VCaP (cell line): ENCODE measurements at regions not wholly inside any gene's neighbourhood (a gene's known extent, or its start where the extent isn't known, plus 50 kb on each side); places are given as distances from the start of the nearest gene placed in this dataset.
A peak's percentile ranks its signal among the peaks of the same experiment; 100 is the strongest.
"Not testable (repeated sequence)": the region's sequence is repeated elsewhere in the genome, so short reads cannot be mapped to it uniquely, and the experiment has no call there.

Experiments
- H3K27ac ChIP-seq: fragments of 450-650 bp; 2 replicates; pipeline ENCODE4 v1.5.1; 2017
- TF ChIP-seq, protein P1 (sequence below): fragments of 450-650 bp; conservative IDR thresholded peaks from 2 replicates; pipeline ENCODE4 v1.5.1; 2017; ENCODE audit warnings: mild to moderate bottlenecking, moderate library complexity

- TF ChIP-seq, protein P1, sequence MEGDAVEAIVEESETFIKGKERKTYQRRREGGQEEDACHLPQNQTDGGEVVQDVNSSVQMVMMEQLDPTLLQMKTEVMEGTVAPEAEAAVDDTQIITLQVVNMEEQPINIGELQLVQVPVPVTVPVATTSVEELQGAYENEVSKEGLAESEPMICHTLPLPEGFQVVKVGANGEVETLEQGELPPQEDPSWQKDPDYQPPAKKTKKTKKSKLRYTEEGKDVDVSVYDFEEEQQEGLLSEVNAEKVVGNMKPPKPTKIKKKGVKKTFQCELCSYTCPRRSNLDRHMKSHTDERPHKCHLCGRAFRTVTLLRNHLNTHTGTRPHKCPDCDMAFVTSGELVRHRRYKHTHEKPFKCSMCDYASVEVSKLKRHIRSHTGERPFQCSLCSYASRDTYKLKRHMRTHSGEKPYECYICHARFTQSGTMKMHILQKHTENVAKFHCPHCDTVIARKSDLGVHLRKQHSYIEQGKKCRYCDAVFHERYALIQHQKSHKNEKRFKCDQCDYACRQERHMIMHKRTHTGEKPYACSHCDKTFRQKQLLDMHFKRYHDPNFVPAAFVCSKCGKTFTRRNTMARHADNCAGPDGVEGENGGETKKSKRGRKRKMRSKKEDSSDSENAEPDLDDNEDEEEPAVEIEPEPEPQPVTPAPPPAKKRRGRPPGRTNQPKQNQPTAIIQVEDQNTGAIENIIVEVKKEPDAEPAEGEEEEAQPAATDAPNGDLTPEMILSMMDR = peak; percentile 22
- H3K27ac ChIP-seq = no peak overlapping the region
These were observed 778.5 kb downstream of the NTRK3 start for GRCh38 chr15:87477737-87478686.

DNA sequence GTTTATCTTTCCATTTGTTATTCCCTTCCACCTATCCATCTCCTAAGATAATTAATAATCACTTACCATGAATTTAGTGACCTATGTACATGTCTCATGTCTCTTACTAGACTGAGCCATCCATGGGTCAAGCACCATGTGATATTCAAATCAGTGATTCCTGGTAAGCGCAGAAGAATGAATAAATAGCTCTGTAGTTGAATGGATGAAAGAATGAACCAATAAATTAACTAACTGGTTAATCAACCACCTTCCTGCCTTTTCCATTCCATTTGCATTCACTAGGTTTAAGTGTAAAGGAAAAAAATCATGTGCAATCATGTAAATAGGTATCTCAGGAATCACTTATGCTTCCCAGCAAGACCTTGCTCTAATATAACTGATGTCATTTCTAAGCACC is 779.5 kb downstream of the NTRK3 start:
- H3K27ac ChIP-seq = no peak overlapping the region
- TF ChIP-seq, protein P1 = no peak

- H3K27ac ChIP-seq = no peak overlapping the region
- TF ChIP-seq, protein P1 = no peak
These were observed 785.6 kb downstream of the NTRK3 start for GRCh38 chr15:87470923-87471322.

GRCh38 chr15:87463956-87464355 is 792.6 kb downstream of the NTRK3 start:
- H3K27ac ChIP-seq = not testable (repeated sequence)

DNA sequence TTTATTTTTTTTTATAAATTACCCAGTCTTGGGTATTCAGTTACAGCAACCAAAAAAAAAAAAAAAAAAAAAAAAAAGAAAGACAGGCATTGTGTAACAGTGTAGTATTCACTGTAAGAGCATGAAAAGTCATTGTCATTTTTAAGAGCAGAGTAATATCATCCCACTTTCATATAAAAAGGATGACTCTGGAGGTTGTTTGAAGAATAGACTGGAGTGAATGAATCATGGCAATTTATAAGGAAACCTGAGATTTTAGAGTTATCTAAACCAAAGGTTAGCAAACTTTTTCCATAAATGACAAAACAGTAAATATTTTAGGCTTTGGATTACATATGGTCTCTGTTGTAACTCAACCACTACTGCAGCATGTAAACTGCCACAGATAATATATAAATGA is 794.9 kb downstream of the NTRK3 start:
- H3K27ac ChIP-seq = no peak overlapping the region
- TF ChIP-seq, protein P1 = no peak

DNA sequence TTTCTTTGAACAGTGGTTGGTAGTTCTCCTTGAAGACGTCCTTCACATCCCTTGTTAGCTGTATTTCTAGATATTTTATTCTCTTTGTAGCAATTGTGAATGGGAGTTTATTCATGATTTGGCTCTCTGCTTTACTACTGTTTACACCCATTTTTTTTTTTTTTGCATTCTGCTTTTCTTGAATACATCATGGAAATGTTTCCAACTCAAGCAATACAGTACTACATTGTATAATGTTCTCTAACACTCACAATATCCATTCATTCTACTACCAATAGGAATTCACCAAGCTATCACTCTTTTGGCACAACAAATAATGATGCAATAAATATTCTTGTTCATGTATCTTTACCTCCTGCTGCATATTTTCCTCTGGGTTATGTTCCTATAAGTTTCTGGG is 801.7 kb downstream of the NTRK3 start:
- H3K27ac ChIP-seq = no peak overlapping the region
- TF ChIP-seq, protein P1 = no peak

DNA sequence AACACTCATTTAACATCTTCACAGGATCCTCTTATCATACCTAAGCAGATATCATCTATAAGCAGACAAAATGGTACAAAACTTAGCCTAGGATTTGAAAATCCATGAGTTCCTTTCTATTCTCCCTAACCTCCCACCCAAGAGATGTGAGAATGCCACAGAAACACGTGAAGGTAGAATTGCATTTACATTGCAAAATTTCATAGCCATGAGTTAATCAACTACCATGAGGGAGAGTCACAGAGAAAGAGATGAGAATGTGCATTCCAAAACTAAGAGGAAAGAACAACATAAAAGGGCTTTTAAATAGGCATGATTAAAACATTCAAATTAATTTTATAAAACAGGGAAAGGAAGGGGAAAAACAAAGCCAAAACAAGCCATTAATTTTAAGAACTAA is 806.2 kb downstream of the NTRK3 start:
- TF ChIP-seq, protein P1 = no peak
- no peak overlapping the region for H3K27ac ChIP-seq

GRCh38 chr15:87439090-87439489 is 817.4 kb downstream of the NTRK3 start:
- TF ChIP-seq, protein P1 = no peak

More at GRCh38 chr15:87439090-87439489, 817.4 kb downstream of the NTRK3 start:
- no peak overlapping the region for H3K27ac ChIP-seq
